ENCODE measurements at regions not wholly inside any gene's neighbourhood (a gene's known extent, or its start where the extent isn't known, plus 50 kb on each side); places are given as distances from the start of the nearest gene placed in this dataset.

DNA sequence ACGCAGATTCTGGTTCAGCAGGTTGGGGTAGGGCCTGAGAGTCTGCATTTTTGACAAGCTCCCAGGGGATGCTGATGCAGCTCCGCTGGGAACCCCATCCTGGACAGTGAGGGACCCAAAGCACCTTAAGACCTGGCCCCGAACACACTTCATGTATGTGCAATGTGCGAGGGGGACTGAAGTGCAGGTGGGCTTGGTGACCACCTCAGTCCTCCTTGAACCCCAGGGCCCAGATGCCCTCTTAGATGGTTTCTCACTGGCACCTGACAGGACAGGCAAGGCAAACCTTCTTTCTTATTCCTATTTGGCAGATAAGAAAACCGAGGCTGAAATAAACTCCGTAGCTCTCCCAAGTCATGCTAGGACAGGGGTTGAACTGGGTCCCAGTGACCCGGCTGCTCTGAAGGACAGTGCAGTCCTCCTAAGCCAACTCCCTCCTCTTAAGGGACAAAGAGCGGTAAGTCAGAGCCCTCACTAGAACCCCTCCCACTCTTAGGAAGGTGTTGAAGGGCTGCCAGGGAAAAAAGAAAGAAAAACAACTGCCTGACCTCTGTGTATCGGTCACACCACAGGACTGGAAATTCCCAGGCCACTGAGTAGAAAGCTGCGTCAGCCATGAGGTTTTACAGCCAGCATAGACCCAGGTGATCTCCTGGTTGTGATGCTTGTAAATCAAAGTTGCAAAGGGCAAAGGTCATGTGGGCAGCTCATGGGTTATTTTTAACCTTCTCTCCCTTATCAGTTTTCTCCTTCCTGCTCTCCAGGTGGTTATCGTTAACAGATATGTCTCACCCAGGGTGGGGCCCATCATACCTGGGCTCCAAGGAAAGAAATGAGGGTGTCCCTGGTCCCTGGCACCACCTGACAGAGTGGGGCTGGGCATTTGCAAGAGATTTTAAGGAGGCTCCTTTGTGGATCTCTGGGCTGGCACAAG lies 90.9 kb upstream of the SMNDC1 start (continued):
- 0 out of 2 replicates have a peak, but pooled peaks have one; percentile 44 for TF ChIP-seq TBX2 (CRISPR knock-in tag; IDR thresholded peaks at IDR 0.05; ENCODE audit: borderline replicate concordance)
- TF ChIP-seq, protein P1, sequence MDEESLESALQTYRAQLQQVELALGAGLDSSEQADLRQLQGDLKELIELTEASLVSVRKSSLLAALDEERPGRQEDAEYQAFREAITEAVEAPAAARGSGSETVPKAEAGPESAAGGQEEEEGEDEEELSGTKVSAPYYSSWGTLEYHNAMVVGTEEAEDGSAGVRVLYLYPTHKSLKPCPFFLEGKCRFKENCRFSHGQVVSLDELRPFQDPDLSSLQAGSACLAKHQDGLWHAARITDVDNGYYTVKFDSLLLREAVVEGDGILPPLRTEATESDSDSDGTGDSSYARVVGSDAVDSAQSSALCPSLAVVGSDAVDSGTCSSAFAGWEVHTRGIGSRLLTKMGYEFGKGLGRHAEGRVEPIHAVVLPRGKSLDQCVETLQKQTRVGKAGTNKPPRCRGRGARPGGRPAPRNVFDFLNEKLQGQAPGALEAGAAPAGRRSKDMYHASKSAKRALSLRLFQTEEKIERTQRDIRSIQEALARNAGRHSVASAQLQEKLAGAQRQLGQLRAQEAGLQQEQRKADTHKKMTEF (CRISPR knock-in tag; IDR thresholded peaks at IDR 0.05) = 0 out of 2 replicates have a peak, but pooled peaks have one; percentile 41
- TF ChIP-seq ZNF430 (CRISPR knock-in tag; IDR thresholded peaks at IDR 0.05) = no peak
- TF ChIP-seq ATF7-NPFF (CRISPR knock-in tag; IDR thresholded peaks at IDR 0.05; ENCODE audit: low read depth) = no peak

DNA sequence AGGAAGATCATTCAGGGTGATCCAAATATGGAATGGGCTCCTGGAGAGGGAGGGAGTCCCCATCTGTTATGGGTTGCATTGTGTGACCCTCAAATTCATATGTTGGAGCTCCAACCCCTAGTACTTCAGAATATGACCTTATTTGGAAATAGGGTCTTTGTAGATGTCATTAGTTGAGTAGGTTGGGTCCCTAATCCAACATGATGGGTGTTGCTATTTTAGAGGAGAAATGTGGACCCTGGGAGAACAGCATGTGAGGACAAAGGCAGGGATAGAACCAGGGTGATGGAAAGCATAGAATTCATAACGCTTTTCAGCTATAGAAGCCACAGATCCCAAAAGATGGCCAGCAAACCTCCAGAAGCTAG lies 91.5 kb upstream of the SMNDC1 start:
- BruUV-seq (replicated peaks) = no TSS peak
- Histone ChIP-seq H3K4me1 (ENCODE audit: insufficient read depth, low read length) (peaks cover 44% of the 10 kb centered on the region), H4K20me1 (ENCODE audit: insufficient read depth, low read length) (no peaks in the 10 kb centered on the region), H2AFZ (ENCODE audit: low read length) (no peak overlapping the region), H3K79me2 (ENCODE audit: insufficient read depth, low read length) (no peaks in the 10 kb centered on the region), H3K9ac (ENCODE audit: insufficient read depth, low read depth, low read length) (no peak overlapping the region), H3K36me3 (replicated peaks in 1 of 2; ENCODE audit: control insufficient read depth in 1 of 2, insufficient read depth in 2 of 2, low read length in 2 of 2) (no peaks in the 10 kb centered on the region), H3K4me2 (ENCODE audit: low read depth, low read length) (no peak overlapping the region), H3K9me3 (ENCODE audit: low read length) (no peaks in the 10 kb centered on the region), H3K4me3 (replicated peaks in 1 of 3; ENCODE audit: insufficient read depth in 1 of 3, low read depth in 2 of 3, low read length in 3 of 3) (no peak overlapping the region), H3K27ac (ENCODE audit: extremely low read length, insufficient read depth, low read length) (no peak overlapping the region), H3K27me3 (ENCODE audit: control insufficient read depth in 1 of 2, insufficient read depth in 2 of 2, low read length in 2 of 2) (peaks cover 0 to 4% of the 10 kb centered on the region in 2 experiments; a peak in 1 of 5 replicates)
- in situ Hi-C loops (cut with HindIII; ENCODE audit: extremely low pct_ligation_motif_present, low pct_unique_long_range_greater_than_20kb) = no loop called here
- WGBS (ENCODE audit: low lambda C conversion rate) = 36% methylated on average over 1 of the region's 1 CpG
- FAIRE-seq (no peak), DNase-seq (ENCODE audit: low spot score) (no peak), ATAC-seq (no peak)
- ChIA-PET POLR2A (interaction anchor here (0.9 to 1.3 kb wide), 2 partner anchors 11 to 17 kb away, joined by 3 read pairs; no protein-coding TSS in a partner anchor), CTCF (ENCODE audit: low intra/inter-chr PET ratio, low total read pairs) (no interaction called here)
- intact Hi-C loops (cut with micrococcal nuclease; ENCODE audit: unreplicated experiment) = no loop called here
- TF ChIP-seq ZNF782 (CRISPR knock-in tag; IDR thresholded peaks at IDR 0.05; ENCODE audit: borderline replicate concordance) (no peak), ZNF788 (CRISPR knock-in tag; IDR thresholded peaks at IDR 0.05; ENCODE audit: borderline replicate concordance) (no peak), KLF15 (CRISPR knock-in tag; IDR thresholded peaks at IDR 0.05; ENCODE audit: borderline replicate concordance) (no peak), ZNF546 (CRISPR knock-in tag; conservative IDR thresholded peaks at IDR 0.05) (no peak), ZSCAN25 (CRISPR knock-in tag; IDR thresholded peaks at IDR 0.05) (no peak), TCF12 (IDR thresholded peaks at IDR 0.05) (no peak), TCF12 (CRISPR knock-in tag; IDR thresholded peaks at IDR 0.05) (no peak), ZBTB7A (CRISPR knock-in tag; IDR thresholded peaks at IDR 0.05) (no peak), PHF8 (CRISPR knock-in tag; IDR thresholded peaks at IDR 0.05) (no peak), JUN (CRISPR knock-in tag; IDR thresholded peaks at IDR 0.05) (no peak), SKI (IDR thresholded peaks at IDR 0.05; ENCODE audit: partially characterized antibody) (no peak), SP4 (CRISPR knock-in tag; IDR thresholded peaks at IDR 0.05) (no peak), ZBTB1 (CRISPR knock-in tag; IDR thresholded peaks at IDR 0.05; ENCODE audit: borderline replicate concordance) (no peak)
- TF ChIP-seq, protein P2, sequence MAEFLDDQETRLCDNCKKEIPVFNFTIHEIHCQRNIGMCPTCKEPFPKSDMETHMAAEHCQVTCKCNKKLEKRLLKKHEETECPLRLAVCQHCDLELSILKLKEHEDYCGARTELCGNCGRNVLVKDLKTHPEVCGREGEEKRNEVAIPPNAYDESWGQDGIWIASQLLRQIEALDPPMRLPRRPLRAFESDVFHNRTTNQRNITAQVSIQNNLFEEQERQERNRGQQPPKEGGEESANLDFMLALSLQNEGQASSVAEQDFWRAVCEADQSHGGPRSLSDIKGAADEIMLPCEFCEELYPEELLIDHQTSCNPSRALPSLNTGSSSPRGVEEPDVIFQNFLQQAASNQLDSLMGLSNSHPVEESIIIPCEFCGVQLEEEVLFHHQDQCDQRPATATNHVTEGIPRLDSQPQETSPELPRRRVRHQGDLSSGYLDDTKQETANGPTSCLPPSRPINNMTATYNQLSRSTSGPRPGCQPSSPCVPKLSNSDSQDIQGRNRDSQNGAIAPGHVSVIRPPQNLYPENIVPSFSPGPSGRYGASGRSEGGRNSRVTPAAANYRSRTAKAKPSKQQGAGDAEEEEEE (CRISPR knock-in tag; IDR thresholded peaks at IDR 0.05; ENCODE audit: borderline replicate concordance) = no peak
- TF ChIP-seq, protein P3, sequence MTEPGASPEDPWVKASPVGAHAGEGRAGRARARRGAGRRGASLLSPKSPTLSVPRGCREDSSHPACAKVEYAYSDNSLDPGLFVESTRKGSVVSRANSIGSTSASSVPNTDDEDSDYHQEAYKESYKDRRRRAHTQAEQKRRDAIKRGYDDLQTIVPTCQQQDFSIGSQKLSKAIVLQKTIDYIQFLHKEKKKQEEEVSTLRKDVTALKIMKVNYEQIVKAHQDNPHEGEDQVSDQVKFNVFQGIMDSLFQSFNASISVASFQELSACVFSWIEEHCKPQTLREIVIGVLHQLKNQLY (CRISPR knock-in tag; IDR thresholded peaks at IDR 0.05) = no peak
- TF ChIP-seq, protein P4, sequence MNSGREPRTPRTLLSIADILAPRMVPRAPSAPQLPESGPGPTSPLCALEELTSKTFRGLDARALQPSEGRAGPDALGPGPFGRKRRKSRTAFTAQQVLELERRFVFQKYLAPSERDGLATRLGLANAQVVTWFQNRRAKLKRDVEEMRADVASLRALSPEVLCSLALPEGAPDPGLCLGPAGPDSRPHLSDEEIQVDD (CRISPR knock-in tag; IDR thresholded peaks at IDR 0.05; ENCODE audit: borderline replicate concordance) = no peak

Measured in HepG2 (cell line).